Fibroblast of villous mesenchyme (primary cell): ENCODE measurements at regions not wholly inside any gene's neighbourhood (a gene's known extent, or its start where the extent isn't known, plus 50 kb on each side); places are given as distances from the start of the nearest gene placed in this dataset.

ENCODE experiments used
- DNase-seq: peaks from one replicate; pipeline ENCODE4 v3.0.0-alpha.2; 2010; ENCODE audit warnings: low read depth
- H3K4me3 ChIP-seq: 2 replicates; pipeline ENCODE4 v1.5.1; 2011; ENCODE audit warnings: low read depth, mild to moderate bottlenecking, low read length
- TF ChIP-seq, protein P1 (sequence below): IDR thresholded peaks from 2 replicates; pipeline ENCODE4 v1.5.1; 2012; ENCODE audit warnings: low read depth, mild to moderate bottlenecking, low read length; ENCODE audit not compliant: insufficient read depth

DNA sequence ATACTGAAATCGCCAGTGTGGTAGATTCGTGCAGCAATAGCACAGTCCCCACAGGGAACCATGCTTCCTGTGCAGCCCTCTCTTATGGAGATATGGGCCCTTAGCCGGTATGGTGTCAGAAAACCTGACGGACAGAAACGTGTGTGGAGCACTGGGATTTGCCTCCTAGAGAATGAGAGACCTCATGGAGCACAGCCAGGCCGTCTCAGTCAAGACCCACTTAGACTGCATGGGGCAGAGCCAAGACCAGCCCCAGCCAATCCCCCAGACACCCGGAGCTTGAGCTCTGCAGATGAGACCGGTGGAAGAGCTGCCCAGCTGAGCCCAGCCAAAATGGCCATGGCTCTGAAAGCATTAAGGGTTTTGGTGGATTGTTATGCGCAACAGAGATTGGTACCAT lies 163.7 kb downstream of the DLL1 start:
- no peak for DNase-seq
- TF ChIP-seq, protein P1, sequence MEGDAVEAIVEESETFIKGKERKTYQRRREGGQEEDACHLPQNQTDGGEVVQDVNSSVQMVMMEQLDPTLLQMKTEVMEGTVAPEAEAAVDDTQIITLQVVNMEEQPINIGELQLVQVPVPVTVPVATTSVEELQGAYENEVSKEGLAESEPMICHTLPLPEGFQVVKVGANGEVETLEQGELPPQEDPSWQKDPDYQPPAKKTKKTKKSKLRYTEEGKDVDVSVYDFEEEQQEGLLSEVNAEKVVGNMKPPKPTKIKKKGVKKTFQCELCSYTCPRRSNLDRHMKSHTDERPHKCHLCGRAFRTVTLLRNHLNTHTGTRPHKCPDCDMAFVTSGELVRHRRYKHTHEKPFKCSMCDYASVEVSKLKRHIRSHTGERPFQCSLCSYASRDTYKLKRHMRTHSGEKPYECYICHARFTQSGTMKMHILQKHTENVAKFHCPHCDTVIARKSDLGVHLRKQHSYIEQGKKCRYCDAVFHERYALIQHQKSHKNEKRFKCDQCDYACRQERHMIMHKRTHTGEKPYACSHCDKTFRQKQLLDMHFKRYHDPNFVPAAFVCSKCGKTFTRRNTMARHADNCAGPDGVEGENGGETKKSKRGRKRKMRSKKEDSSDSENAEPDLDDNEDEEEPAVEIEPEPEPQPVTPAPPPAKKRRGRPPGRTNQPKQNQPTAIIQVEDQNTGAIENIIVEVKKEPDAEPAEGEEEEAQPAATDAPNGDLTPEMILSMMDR: no peak
- H3K4me3 ChIP-seq: no peak overlapping the region

DNA sequence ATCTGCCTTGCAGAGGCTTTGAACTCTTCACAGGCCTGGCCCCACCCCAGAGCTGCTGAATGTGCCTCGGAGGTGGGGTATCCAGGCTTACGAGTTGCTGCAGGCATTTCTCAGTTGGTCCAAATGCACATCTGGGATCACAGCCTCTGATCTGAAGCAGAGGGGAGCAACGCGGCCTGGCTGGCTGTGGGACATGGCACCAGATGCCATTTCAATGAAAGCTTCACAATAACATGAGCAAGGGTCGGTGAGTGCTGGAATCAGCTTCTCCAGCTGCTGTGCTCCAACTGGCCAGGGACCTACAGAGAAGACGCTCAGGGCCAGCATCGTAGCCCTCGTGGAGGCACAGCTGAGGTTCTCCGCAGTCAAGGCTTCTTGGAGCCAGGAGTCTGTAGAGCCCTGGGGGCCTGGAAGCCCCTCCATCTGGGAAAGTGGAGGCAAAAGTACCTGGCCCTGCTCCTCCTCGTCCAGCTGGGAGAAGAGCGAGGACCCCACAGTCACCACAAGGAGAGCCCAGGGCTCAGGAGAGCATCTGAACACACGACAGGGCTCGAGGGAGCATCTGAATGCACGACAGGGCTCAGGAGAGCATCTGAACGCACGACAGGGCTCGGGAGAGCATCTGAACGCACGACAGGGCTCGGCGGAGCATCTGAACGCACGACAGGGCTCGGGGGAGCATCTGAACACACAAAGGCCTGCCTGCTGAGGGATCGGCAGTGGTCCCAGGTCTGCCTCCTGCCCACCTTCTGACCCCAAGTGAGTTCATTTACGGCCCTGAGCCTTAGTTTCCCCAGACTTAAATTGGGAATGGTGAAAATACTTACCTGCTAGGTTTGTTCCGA lies 165.2 kb downstream of the DLL1 start:
- TF ChIP-seq, protein P1: no peak
- DNase-seq: no peak
- H3K4me3 ChIP-seq: no peak overlapping the region

DNA sequence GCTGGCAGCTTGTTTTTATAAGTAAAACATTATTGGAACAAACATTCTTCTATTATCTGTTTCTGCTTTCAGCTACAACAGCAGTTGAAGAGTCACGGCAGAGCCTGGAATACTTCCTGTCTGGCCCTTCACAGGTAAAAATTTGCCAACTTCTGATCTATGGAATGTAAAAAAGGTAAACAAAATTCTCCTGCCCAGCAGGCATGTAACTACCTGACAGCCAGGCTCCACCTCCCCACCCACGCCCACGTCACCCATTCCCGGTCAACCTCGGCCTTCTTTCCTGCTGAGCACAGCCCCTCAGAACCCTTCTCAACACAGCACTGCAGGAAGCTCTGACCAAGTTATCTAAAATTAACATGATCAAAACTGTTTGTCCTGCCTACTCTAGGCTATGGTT lies 166.0 kb downstream of the DLL1 start:
- H3K4me3 ChIP-seq: no peak overlapping the region
- TF ChIP-seq, protein P1: no peak
- no peak for DNase-seq

DNA sequence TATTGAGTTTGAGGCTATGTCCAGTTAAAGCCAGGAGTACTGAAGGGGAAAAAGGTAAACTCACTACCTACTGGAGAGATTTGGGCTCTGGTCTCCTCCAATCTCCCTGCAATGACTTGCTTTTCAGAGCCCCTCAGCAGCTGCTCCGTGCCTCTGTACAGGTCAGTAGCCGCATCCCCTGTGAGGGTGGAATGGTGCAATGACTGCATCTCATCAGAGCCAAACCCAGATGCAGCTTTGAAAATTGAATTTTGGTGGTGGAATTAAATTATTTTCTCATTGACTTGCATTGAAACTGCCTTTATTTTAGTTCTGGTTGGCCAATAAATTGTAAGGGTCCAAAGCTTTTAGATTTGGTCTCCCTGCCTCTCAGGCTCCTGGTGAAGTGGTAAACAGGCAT lies 166.7 kb downstream of the DLL1 start:
- no peak overlapping the region for H3K4me3 ChIP-seq
- no peak for DNase-seq
- TF ChIP-seq, protein P1: no peak

DNA sequence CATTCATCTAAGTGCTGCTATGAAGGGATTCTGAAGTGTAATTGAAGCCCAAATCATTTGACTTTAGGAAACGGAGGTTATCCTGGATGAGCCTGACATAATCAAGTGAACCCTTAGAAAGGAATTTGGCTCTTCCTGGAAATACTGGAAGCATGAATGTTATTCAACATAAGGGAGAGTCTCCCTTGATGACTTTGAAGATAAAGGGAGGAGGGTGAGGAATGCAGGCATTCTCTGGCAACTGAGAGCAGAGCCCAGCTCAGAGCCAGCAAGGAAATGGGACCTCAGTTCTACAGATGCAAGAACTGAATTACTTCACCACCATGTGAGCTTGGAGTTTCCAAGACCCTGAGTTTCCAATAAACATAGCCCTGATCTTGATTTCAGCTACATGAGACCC lies 168.2 kb downstream of the DLL1 start:
- no peak overlapping the region for H3K4me3 ChIP-seq
- DNase-seq: peak; percentile 29
- TF ChIP-seq, protein P1: no peak

DNA sequence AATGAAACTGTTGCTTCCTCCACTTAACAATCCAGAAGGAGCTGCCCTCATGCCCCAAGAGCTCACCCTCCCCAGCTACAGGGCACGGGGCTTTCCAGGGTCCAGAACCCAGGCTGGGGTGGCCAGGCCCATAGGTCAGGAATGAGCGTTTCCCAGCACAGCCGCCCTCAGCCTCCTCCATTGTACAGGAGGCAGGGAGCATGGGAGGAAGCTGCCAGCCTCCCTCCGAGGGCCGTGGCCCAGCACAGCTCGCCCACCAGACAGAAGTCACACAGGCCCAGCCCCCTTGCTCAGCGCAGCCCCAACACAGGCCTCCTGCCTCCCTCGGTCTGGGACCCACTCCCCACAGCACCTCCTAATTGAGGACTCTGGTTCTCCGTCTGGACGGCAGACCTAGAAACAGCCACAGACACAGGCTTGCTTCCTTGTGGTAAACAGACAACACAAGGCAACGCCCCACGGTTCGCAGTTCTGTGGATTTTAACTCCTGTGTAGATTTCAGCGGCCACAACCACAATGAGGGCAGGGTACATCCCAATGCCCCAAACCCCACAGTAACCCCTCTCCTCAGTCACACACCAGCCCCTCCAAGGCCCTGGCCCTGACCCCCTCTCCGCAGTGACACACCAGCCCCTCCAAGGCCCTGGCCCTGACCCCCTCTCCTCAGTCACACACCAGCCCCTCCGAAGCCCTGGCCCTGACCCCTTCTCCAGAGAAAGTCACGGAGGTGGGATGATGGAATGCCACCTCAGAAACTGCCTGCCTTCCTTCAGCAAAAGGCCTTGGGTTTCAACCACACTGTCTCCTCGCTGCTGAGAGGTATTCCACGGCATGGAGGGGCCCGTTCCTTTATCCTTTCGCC lies 173.5 kb downstream of the DLL1 start:
- TF ChIP-seq, protein P1: no peak
- DNase-seq: no peak
- H3K4me3 ChIP-seq: no peak overlapping the region
